NCI-H446 (cell line): ENCODE measurements at regions not wholly inside any gene's neighbourhood (a gene's known extent, or its start where the extent isn't known, plus 50 kb on each side); places are given as distances from the start of the nearest gene placed in this dataset.
"Not testable (repeated sequence)": the region's sequence is repeated elsewhere in the genome, so short reads cannot be mapped to it uniquely, and the experiment has no call there.

ENCODE experiments used
- DNase-seq, 2 experiments: peaks; one replicate each; lab custom pipeline; 2025; lab: John Stamatoyannopoulos, UW

- no peak for DNase-seq
Observed at GRCh38 chr15:59896663-59897074, 107.4 kb upstream of the FOXB1 start.

- DNase-seq, result no peak
Observed at GRCh38 chr15:59894835-59895234, 109.3 kb upstream of the FOXB1 start.

GRCh38 chr15:59892985-59893384 is 111.1 kb upstream of the FOXB1 start:
- DNase-seq, result no peak

- DNase-seq, result not testable (repeated sequence)
Observed at GRCh38 chr15:59887870-59888269, 116.2 kb upstream of the FOXB1 start.

GRCh38 chr15:59887211-59887610 is 116.9 kb upstream of the FOXB1 start:
- DNase-seq, result no peak

- peak; percentile 9 to 34 for DNase-seq
Observed at GRCh38 chr15:59886441-59886840, 117.7 kb upstream of the FOXB1 start.

- peak; percentile 14 to 81 for DNase-seq
Observed at GRCh38 chr15:59885832-59886231, 118.3 kb upstream of the FOXB1 start.

- peak in 1 of 2 experiments; percentile 32 for DNase-seq
Observed at GRCh38 chr15:59879506-59880265, 124.4 kb upstream of the FOXB1 start.

- no peak for DNase-seq
Observed at GRCh38 chr15:59876140-59876539, 128.0 kb upstream of the FOXB1 start.

- DNase-seq, result no peak
Observed at GRCh38 chr15:59873644-59874272, 130.4 kb upstream of the FOXB1 start.

GRCh38 chr15:59867086-59867855 is 136.8 kb upstream of the FOXB1 start:
- DNase-seq, result peak; percentile 55 to 84

GRCh38 chr15:59866642-59867041 is 137.5 kb upstream of the FOXB1 start:
- DNase-seq, result no peak

GRCh38 chr15:59862191-59863155 is 141.6 kb upstream of the FOXB1 start:
- no peak for DNase-seq

GRCh38 chr15:59847968-59848367 is 156.1 kb upstream of the FOXB1 start:
- no peak for DNase-seq

- no peak for DNase-seq
Observed at GRCh38 chr15:59845942-59846499, 156.9 kb upstream of the BNIP2 start.

GRCh38 chr15:59843609-59844008 is 154.5 kb upstream of the BNIP2 start:
- DNase-seq, result no peak

GRCh38 chr15:59841036-59841435 is 151.9 kb upstream of the BNIP2 start:
- no peak for DNase-seq

GRCh38 chr15:59839906-59840305 is 150.8 kb upstream of the BNIP2 start:
- DNase-seq, result no peak

GRCh38 chr15:59838900-59839299 is 149.8 kb upstream of the BNIP2 start:
- no peak for DNase-seq

GRCh38 chr15:59835776-59836175 is 146.7 kb upstream of the BNIP2 start:
- DNase-seq, result no peak

- DNase-seq, result no peak
Observed at GRCh38 chr15:59834528-59834927, 145.4 kb upstream of the BNIP2 start.
